Neural progenitor cell (in vitro differentiated cells): ENCODE measurements at regions not wholly inside any gene's neighbourhood (a gene's known extent, or its start where the extent isn't known, plus 50 kb on each side); places are given as distances from the start of the nearest gene placed in this dataset.

Experiments used
- DNase-seq: peaks from one replicate; pipeline ENCODE4 v3.0.0-alpha.2; 2016; ENCODE audit warnings: low spot score
- H2AFZ ChIP-seq: fragments of 200-600 bp; sonication (generic); replicated peaks from 2 replicates; pipeline ENCODE4 v1.6.1; 2016; ENCODE audit warnings: antibody characterized with exemption
- H3F3A ChIP-seq: fragments of 200-600 bp; sonication (generic); 2 replicates; pipeline ENCODE4 v1.6.1; 2016; ENCODE audit warnings: antibody characterized with exemption, low read depth
- H3K27ac ChIP-seq: fragments of 200-600 bp; sonication (generic); 2 replicates; pipeline ENCODE4 v1.5.1; 2016; ENCODE audit warnings: mild to moderate bottlenecking
- H3K27me3 ChIP-seq: fragments of 200-600 bp; sonication (generic); 2 replicates; pipeline ENCODE4 v1.6.1; 2016; ENCODE audit warnings: mild to moderate bottlenecking, moderate library complexity
- H3K36me3 ChIP-seq: fragments of 200-600 bp; sonication (generic); 2 replicates; pipeline ENCODE4 v1.5.1; 2016
- H3K4me1 ChIP-seq: fragments of 200-600 bp; sonication (generic); 2 replicates; pipeline ENCODE4 v1.6.1; 2016; ENCODE audit warnings: mixed run types
- H3K4me2 ChIP-seq: fragments of 200-600 bp; sonication (generic); 2 replicates; pipeline ENCODE4 v1.6.1; 2016
- H3K4me3 ChIP-seq: fragments of 200-600 bp; sonication (generic); 2 replicates; pipeline ENCODE4 v1.5.1; 2016
- H3K79me2 ChIP-seq: fragments of 200-600 bp; sonication (generic); 2 replicates; pipeline ENCODE4 v1.6.1; 2016; ENCODE audit warnings: low read depth
- H3K9ac ChIP-seq: fragments of 200-600 bp; sonication (generic); 2 replicates; pipeline ENCODE4 v1.6.1; 2016
- H3K9me3 ChIP-seq: fragments of 200-600 bp; sonication (generic); 2 replicates; pipeline ENCODE4 v1.5.1; 2016; ENCODE audit warnings: low read depth
- H4K20me1 ChIP-seq: fragments of 200-600 bp; sonication (generic); 2 replicates; pipeline ENCODE4 v1.6.1; 2016; ENCODE audit warnings: low read depth
- H3K27ac Mint-ChIP-seq: 3 replicates; pipeline ENCODE4 v1.8.0; 2021; ENCODE audit warnings: mixed read lengths
- H3K27me3 Mint-ChIP-seq: 2 replicates; pipeline ENCODE4 v1.8.0; 2022; ENCODE audit warnings: low read depth, mild to moderate bottlenecking, inconsistent platforms, moderate library complexity, mixed read lengths; ENCODE audit not compliant: insufficient read depth
- H3K36me3 Mint-ChIP-seq: 3 replicates; pipeline ENCODE4 v1.8.0; 2021; ENCODE audit warnings: mixed read lengths
- H3K4me1 Mint-ChIP-seq: 3 replicates; pipeline ENCODE4 v1.8.0; 2021; ENCODE audit warnings: mixed read lengths
- H3K4me3 Mint-ChIP-seq: 3 replicates; pipeline ENCODE4 v1.8.0; 2021; ENCODE audit warnings: mild to moderate bottlenecking, moderate library complexity, mixed read lengths
- H3K9me3 Mint-ChIP-seq: 3 replicates; pipeline ENCODE4 v1.8.0; 2020; ENCODE audit warnings: mixed read lengths
- CTCF ChIP-seq: fragments of 200-600 bp; sonication (generic); IDR thresholded peaks from 2 replicates; pipeline ENCODE4 v1.5.1; 2017; ENCODE audit warnings: antibody characterized with exemption, mild to moderate bottlenecking
- EZH2 ChIP-seq: fragments of 200-600 bp; sonication (generic); IDR thresholded peaks from 2 replicates; pipeline ENCODE4 v1.6.1; 2017; ENCODE audit warnings: antibody characterized with exemption, mild to moderate bottlenecking, moderate library complexity
- EZH2phosphoT487 ChIP-seq: fragments of 200-600 bp; sonication (generic); IDR thresholded peaks from 2 replicates; pipeline ENCODE4 v1.6.1; 2017; ENCODE audit warnings: antibody characterized with exemption

- no peak for DNase-seq
Measured at GRCh38 chr6:167699141-167699931, 127.4 kb upstream of the AFDN start.

GRCh38 chr6:167700199-167700598, 126.5 kb upstream of the AFDN start:
- TF ChIP-seq EZH2phosphoT487, result no peak
- TF ChIP-seq CTCF, result no peak
- no peak for TF ChIP-seq EZH2
- H3K9me3 Mint-ChIP-seq, result no peaks in the 10 kb centered on the region
- H3K4me1 Mint-ChIP-seq, result peaks cover 45% of the 10 kb centered on the region
- no peaks in the 10 kb centered on the region for H3K9me3 ChIP-seq
- H3K4me3 Mint-ChIP-seq, result no peak overlapping the region
- H3F3A ChIP-seq, result no peaks in the 10 kb centered on the region
- no peaks in the 10 kb centered on the region for H3K36me3 ChIP-seq
- H3K9ac ChIP-seq, result no peak overlapping the region
- H3K27ac ChIP-seq, result no peak overlapping the region
- DNase-seq, result no peak
- H3K27me3 ChIP-seq, result no peaks in the 10 kb centered on the region
- no peaks in the 10 kb centered on the region for H4K20me1 ChIP-seq
- H3K4me2 ChIP-seq, result no peak overlapping the region
- H3K79me2 ChIP-seq, result no peaks in the 10 kb centered on the region
- peak overlapping the region; percentile 28 for H3K27ac Mint-ChIP-seq
- H3K4me1 ChIP-seq, result no peaks in the 10 kb centered on the region
- H3K36me3 Mint-ChIP-seq, result no peaks in the 10 kb centered on the region
- no peak overlapping the region for H2AFZ ChIP-seq
- peaks cover 4% of the 10 kb centered on the region for H3K27me3 Mint-ChIP-seq
- no peak overlapping the region for H3K4me3 ChIP-seq

More at GRCh38 chr6:167699141-167699931, 127.4 kb upstream of the AFDN start:
- peak overlapping the region; percentile 70 for H3K27ac Mint-ChIP-seq
- H3K4me1 Mint-ChIP-seq, result peaks cover 42% of the 10 kb centered on the region
- no peaks in the 10 kb centered on the region for H3K27me3 ChIP-seq
- no peak overlapping the region for H3K27ac ChIP-seq
- H3K79me2 ChIP-seq, result no peaks in the 10 kb centered on the region
- no peaks in the 10 kb centered on the region for H3F3A ChIP-seq
- H3K36me3 Mint-ChIP-seq, result no peaks in the 10 kb centered on the region
- no peak overlapping the region for H3K4me3 Mint-ChIP-seq
- no peak overlapping the region for H3K4me3 ChIP-seq
- H3K9ac ChIP-seq, result no peak overlapping the region
- H4K20me1 ChIP-seq, result no peaks in the 10 kb centered on the region
- no peak for TF ChIP-seq EZH2phosphoT487
- TF ChIP-seq EZH2, result no peak
- no peak for TF ChIP-seq CTCF
- no peaks in the 10 kb centered on the region for H3K9me3 ChIP-seq
- H2AFZ ChIP-seq, result peak overlapping the region; percentile 65
- H3K4me1 ChIP-seq, result no peaks in the 10 kb centered on the region
- peaks cover 4% of the 10 kb centered on the region for H3K27me3 Mint-ChIP-seq
- H3K9me3 Mint-ChIP-seq, result no peaks in the 10 kb centered on the region
- H3K36me3 ChIP-seq, result no peaks in the 10 kb centered on the region
- H3K4me2 ChIP-seq, result no peak overlapping the region

GRCh38 chr6:167701010-167701409, 125.7 kb upstream of the AFDN start:
- no peak for TF ChIP-seq EZH2
- no peak for TF ChIP-seq CTCF
- no peak for TF ChIP-seq EZH2phosphoT487
- Mint-ChIP-seq H3K9me3 (no peaks in the 10 kb centered on the region), H3K27ac (no peak overlapping the region), H3K4me3 (no peak overlapping the region), H3K27me3 (peaks cover 4% of the 10 kb centered on the region), H3K4me1 (peaks cover 44% of the 10 kb centered on the region), H3K36me3 (no peaks in the 10 kb centered on the region)
- Histone ChIP-seq H3K9ac (no peak overlapping the region), H3K4me2 (no peak overlapping the region), H3F3A (no peaks in the 10 kb centered on the region), H3K9me3 (no peaks in the 10 kb centered on the region), H3K4me1 (no peaks in the 10 kb centered on the region), H4K20me1 (no peaks in the 10 kb centered on the region), H3K79me2 (no peaks in the 10 kb centered on the region), H3K36me3 (no peaks in the 10 kb centered on the region), H3K4me3 (no peak overlapping the region), H3K27me3 (no peaks in the 10 kb centered on the region), H2AFZ (no peak overlapping the region), H3K27ac (no peak overlapping the region)
- no peak for DNase-seq
